Stimulated activated CD4-positive, alpha-beta T cell treated with anti-CD3 and anti-CD28 coated beads, Interleukin-15, amount 100 ng/mL, for 1 hour (primary cell): ENCODE measurements at regions not wholly inside any gene's neighbourhood (a gene's known extent, or its start where the extent isn't known, plus 50 kb on each side); places are given as distances from the start of the nearest gene placed in this dataset.

ENCODE experiments used
- DNase-seq, 2 donors: peaks; one replicate each; pipeline ENCODE4 v3.0.0-alpha.2; 2020; ENCODE audit warnings: low read depth in 1 of 2, low spot score in 1 of 2

DNA sequence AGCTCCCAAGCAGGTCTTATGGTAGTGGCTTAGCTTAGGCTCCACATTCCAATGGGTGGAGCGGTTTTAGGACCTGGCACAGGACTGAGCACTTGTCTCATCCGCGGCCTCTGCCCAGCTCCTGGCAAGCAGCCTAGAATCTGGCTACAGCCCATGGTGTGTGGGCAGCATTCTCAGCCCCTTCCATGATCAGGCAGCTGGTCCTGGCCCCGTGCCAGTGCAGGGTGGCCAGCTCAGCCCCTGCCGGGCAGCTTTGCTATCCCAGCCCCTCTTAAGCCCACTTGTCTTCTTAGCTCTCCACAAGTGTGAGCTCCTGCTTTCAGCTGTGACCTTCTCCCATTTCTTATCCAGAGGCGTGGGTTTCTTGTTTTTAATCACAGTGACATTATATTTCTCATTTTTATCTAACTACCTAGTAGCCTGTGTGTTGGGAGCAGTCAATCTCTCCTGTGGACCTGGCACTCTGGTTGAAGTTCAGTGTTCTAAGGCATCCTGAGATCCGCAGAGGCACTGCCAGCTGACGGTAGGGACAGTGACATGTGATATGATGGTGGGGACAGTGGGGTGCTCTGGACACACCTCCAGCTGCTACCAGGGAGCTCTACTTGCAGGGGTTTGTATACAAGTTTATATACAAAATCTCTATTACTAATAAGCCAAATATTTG is 84.5 kb upstream of the PRNP start:
- DNase-seq, result no peak

DNA sequence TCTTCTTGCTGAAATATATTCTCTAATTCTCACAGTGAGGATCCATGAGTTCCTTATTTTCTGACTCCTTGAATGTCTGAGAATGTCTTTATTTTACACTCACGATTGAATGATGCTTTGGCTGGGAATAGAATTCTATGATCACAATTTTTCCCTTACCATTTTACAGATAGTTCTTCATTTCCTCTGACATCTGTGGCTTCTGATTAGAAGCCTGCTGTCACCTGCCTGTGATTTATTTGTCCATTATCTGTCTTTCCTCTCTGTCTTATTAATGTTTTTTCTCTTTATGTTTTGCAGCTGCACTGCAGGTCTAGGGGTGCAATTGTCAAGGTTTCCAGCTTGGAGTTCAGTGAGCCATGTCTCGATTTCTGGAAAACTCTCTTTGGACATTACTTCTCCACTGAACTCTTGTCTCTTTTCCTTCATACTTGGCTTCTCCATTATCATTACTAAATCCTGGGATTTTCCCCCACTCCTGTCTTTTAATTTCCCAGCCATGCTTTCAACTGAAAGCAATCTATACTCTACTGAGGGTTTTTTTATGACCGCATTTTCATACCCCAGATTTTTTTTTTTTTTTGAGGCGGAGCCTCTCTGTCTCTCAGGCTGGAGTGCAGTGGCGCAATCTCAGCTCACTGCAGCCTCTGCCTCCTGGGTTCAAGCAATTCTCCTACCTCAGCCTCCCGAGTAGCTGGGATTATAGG is 85.8 kb upstream of the PRNP start:
- no peak for DNase-seq

GRCh38 chr20:4597215-4597614 is 89.0 kb upstream of the PRNP start:
- DNase-seq, result no peak

DNA sequence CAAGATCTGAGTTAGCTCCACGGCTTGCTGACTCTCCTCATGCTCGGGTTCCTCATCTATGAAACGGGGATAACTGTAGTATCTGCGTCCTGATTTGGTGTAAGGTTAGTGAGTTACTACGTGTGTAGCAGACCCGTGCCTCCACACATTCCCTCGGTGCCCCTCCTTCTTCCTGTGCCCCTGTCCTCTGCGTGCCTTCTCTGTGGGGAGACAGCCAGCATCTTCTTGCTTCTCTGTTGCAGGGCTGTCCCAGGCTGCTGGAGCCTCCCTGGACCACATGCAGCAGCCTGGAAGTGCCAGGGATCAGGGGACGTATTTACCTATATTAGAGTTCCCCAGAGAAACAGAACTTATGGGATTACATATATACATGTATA is 93.1 kb upstream of the PRNP start:
- no peak for DNase-seq

DNA sequence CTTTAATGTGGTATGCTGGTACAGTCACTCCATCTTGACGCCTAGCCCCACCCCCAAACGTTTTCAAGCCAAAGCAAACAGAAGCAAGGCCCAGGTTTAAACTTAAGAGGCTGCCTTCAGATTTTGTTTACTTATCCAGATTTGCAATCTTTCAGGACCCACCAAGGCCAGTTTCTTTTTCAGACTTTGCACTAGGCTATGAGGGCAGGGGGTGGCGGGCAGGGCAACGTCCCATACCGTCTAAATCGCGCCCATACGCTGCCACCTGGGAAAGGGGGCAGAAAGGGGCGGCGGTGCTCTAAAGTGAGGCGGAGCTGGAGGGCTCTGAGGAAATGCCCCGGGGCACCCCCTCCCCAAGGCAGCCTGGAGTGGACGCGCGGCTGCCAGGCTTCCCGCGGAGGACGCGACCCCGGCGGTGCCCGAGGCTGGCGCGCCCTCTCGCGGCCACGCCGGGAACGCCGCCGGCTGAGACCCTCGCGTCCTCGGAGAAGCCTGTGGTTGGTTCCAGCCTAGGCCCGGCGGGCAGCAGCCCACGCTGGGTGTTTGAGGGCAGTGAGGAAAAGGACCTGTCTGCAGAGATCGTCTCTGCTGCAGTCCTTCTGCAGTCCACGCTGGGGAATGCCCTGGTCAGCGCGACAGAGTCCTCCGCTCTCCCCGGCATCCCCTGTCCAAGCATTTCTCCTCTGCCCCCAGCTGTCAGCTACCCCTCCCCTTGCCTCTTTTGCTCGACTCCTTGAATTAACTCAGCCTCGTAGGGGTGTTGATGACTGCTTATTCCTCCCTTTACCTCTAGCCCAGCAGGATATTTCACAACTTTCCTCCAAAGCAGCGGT is 93.7 kb upstream of the PRNP start:
- peak; percentile 10 to 52 for DNase-seq

- DNase-seq, result no peak
These were observed 94.3 kb upstream of the PRNP start for GRCh38 chr20:4591975-4592315.

DNA sequence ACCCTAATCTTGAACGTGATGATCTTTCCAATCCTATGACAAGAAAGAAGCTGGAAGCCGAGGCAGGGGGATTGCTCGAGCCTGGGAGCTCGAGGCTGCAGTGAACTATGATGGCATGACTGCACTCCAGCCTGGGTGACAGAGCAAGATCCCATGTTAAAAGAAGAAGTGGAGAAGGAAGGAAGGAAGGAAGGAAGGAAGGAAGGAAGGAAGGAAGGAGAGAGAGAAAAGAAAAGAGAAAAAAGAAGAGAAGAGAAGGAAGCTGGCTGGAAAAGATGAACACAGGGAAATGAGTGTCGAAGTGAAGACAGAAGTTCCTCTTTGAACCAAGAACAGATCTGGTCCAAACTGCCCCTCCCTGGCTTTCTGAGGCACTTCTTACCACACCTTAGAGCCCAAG is 100.5 kb upstream of the PRNP start:
- DNase-seq, result no peak

DNA sequence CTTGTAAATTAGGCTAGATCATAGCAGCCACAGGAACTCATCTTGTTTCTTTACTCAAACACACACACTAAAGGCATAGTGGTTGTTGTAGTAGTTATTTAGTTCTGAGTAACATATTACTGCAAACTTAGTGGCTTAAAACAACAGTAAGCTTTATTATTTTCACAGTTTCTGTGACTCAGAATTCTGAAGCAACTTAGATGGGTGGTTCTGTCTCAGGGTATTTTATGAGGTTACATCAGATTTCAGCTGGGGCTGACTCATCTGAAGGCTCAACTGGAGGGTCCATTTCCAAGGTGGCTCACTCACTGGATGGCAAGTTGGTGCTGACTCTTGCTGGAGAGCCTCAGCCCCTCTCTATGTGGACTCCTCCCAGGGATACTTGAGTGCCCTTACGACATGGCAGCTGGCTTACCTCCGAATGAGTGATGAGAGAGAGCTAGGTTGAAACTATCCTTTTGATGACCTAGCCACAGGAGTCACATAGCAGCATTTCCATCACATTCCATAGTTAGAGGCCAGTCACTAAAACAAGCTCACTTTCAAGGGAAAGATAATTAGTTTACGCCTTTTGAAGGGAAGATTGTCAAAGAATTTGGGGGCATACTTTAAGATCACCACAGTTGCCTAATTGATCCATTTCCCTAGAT is 101.0 kb upstream of the PRNP start:
- no peak for DNase-seq

DNA sequence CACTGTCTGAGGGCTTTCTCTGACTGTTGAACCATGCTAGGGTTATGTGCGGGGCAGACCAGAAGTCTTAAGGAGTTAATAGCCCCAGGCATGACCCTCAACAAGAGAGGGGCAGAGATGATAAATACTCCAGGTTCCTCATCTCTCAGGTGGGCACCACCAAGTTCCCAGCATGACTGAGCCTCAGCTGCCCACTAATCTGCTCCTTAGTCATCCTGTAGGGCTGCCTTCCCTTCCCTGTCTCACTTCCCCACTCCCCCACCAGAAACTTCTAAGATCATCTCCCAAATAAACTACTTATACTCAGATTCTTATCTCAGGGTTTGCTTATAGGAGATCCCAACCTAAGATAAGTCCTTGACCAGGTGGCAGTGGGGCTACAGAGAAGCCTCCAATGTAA is 101.7 kb upstream of the PRNP start:
- DNase-seq, result no peak

GRCh38 chr20:4581838-4582237 is 104.4 kb upstream of the PRNP start:
- DNase-seq, result no peak

- DNase-seq, result no peak
These were observed 107.9 kb upstream of the PRNP start for GRCh38 chr20:4578375-4578774.

- DNase-seq, result no peak
These were observed 111.9 kb upstream of the PRNP start for GRCh38 chr20:4574356-4574690.

DNA sequence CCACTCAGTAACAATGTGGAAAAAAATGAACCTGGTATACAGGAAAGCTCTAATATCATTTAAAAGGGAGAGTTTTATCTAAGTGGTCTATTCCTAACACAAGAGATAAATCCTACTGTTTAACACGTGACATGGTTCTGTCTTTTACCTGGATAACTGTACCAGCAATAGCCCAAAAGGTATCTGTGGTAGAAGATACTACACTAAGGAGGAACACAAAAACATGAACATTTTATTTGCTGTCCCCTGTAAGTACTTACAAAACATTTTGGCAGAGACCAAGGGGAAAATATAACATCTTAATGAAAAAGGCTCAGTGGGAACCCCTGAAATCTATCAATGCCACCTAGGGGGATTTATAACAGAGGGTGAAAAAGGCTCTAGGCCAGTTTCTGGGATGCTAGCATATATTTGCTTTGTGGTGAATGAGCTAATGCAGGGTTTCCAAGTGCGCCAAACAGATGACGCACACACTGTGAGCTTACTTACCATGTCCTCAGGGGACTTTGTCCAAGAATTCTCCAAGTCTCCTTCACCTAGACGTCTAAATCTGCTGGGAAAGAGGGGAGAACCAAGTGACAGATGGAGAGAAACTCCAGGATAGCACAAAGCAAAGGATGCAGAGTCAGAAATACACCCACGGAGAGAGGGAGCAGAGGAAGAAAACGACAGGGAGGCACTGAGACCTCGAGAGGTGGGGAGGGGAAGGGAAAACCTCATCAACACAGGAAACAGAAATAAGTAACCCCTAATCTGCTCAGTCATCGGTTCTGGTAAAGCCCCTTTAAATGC is 112.5 kb upstream of the PRNP start:
- no peak for DNase-seq

GRCh38 chr20:4571759-4572531 is 114.3 kb upstream of the PRNP start:
- DNase-seq, result no peak

DNA sequence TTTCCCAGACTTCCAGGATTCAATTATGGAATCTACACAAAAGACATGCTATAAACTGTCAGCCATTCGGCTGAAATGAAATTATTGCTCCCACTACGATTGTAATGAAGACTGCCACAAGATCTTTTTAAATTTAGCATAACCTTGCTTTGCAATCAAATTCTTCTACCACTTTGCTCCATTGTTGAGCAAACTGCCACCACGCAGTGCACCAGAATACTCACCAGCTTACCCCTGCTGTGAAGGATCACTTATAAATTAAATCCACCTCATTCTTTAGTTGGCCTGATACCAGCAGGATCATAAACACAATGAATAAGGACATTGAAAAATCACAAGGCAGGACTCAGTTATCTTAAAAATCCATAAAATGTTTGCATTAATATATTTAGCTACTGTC is 116.4 kb upstream of the PRNP start:
- no peak for DNase-seq

DNA sequence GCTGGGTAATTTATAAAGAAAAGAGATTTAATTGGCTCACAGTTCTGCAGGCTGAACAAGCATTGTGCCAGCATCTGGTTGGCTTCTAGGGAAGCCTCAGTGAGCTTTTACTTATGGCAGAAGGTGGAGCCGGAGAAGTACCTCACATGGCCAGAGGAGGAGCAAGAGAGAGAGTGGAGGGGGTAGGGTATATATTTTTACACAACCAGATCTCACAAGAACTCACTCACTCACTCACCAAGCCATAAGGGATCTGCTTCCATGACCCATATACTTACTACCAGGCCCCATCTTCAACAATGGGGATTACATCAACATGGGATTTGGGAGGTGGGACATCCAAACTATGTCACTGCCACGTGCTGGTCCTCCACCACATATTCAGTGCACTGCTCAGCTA is 117.2 kb upstream of the PRNP start:
- DNase-seq, result no peak

DNA sequence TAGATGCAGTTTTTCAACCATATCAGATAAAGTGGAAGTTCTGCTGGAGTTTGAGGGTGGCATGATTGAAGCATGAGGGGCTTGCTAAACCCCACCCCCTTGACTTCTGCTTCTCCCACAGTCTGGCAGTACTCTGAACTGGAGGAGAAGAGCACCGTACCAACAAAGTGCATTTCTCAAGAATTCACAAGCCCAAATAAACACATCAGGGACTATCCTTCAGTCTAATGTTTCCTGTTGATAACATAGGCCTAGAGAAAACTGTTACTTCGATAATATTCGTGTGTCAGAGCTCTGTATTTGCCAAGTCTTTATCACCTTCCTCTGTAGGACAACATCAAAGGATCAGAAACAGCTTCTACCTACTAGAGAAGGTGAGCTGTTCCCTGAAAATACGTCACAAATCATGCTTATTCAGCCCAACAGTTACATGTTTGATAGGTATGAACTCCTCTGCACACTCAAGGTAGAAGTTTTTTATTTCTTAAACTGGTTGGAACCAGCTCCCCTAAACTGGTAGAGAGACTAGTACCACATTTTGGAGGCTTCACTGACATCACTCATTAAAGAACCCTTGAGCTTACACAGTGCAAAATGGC is 117.8 kb upstream of the PRNP start:
- no peak for DNase-seq

- DNase-seq, result no peak
These were observed 119.1 kb upstream of the PRNP start for GRCh38 chr20:4567170-4567569.

GRCh38 chr20:4563534-4563933 is 122.7 kb upstream of the PRNP start:
- DNase-seq, result no peak

- no peak for DNase-seq
These were observed 123.2 kb upstream of the PRNP start for GRCh38 chr20:4563031-4563430.
